Liver (tissue), 8 donors: ENCODE measurements at regions not wholly inside any gene's neighbourhood (a gene's known extent, or its start where the extent isn't known, plus 50 kb on each side); places are given as distances from the start of the nearest gene placed in this dataset.

Experiments used
- DNase-seq: peaks from one replicate; pipeline ENCODE4 v3.0.0-alpha.2; 2017; ENCODE audit warnings: low spot score
- H3K27ac ChIP-seq, 2 donors: one replicate each; pipeline ENCODE4 v1.7.0; 2013; ENCODE audit warnings: inconsistent platforms in 2 of 2, low read length in 2 of 2, control low read depth in 1 of 2, low read depth in 1 of 2, mild to moderate bottlenecking in 1 of 2
- H3K27me3 ChIP-seq, 4 donors: one replicate each; pipeline versions ENCODE4 v1.6.1 to v1.7.0; 2013; ENCODE audit warnings: low read length in 3 of 4, inconsistent platforms in 1 of 4, mild to moderate bottlenecking in 1 of 4, moderate library complexity in 1 of 4; ENCODE audit not compliant: control insufficient read depth in 4 of 4, insufficient read depth in 4 of 4
- H3K36me3 ChIP-seq, 4 donors: one replicate each; pipeline versions ENCODE4 v1.6.1 to v1.7.0; 2013; ENCODE audit warnings: low read length in 3 of 4, mild to moderate bottlenecking in 3 of 4, low read depth in 1 of 4, moderate library complexity in 1 of 4; ENCODE audit not compliant: control insufficient read depth in 4 of 4, insufficient read depth in 3 of 4
- H3K4me1 ChIP-seq, 4 donors: one replicate each; pipeline versions ENCODE4 v1.6.1 to v1.7.0; 2013; ENCODE audit warnings: low read length in 3 of 4, mild to moderate bottlenecking in 3 of 4, moderate library complexity in 1 of 4; ENCODE audit not compliant: control insufficient read depth in 4 of 4, insufficient read depth in 4 of 4
- H3K4me3 ChIP-seq, 3 donors: one replicate each; pipeline versions ENCODE4 v1.6.1 to v1.7.0; 2013; ENCODE audit warnings: low read length in 3 of 3, control low read depth in 1 of 3, low read depth in 1 of 3, mild to moderate bottlenecking in 1 of 3
- H3K9ac ChIP-seq, 2 donors: one replicate each; pipeline ENCODE4 v1.7.0; 2013; ENCODE audit warnings: low read length in 2 of 2, mild to moderate bottlenecking in 2 of 2, moderate library complexity in 2 of 2, control low read depth in 1 of 2, low read depth in 1 of 2
- H3K9me3 ChIP-seq, 4 donors: one replicate each; pipeline versions ENCODE4 v1.6.1 to v1.7.0; 2013; ENCODE audit warnings: low read length in 3 of 4; ENCODE audit not compliant: control insufficient read depth in 4 of 4
- ATF3 ChIP-seq: IDR thresholded peaks from 2 replicates; pipeline ENCODE4 v1.6.1; 2016; ENCODE audit warnings: antibody characterized with exemption
- EGR1 ChIP-seq, 2 donors: IDR thresholded peaks; 2 replicates each; pipeline ENCODE4 v1.6.1; 2016 to 2018; ENCODE audit warnings: antibody characterized with exemption in 2 of 2, low read depth in 2 of 2
- FOXA1 ChIP-seq: IDR thresholded peaks from 2 replicates; pipeline ENCODE4 v1.6.1; 2016; ENCODE audit warnings: antibody characterized with exemption
- FOXA2 ChIP-seq: IDR thresholded peaks from 2 replicates; pipeline ENCODE4 v1.6.1; 2016; ENCODE audit warnings: antibody characterized with exemption
- GABPA ChIP-seq, 2 donors: IDR thresholded peaks in 1 of 2; conservative IDR thresholded peaks in 1 of 2; 2 replicates each; pipeline ENCODE4 v1.6.1; 2016; ENCODE audit warnings: antibody characterized with exemption in 2 of 2, mild to moderate bottlenecking in 1 of 2, moderate library complexity in 1 of 2
- HNF4A ChIP-seq, 2 donors: conservative IDR thresholded peaks; 2 replicates each; pipeline ENCODE4 v1.6.1; 2016; ENCODE audit warnings: antibody characterized with exemption in 2 of 2, mild to moderate bottlenecking in 2 of 2
- HNF4G ChIP-seq: IDR thresholded peaks from 2 replicates; pipeline ENCODE4 v1.6.1; 2016; ENCODE audit warnings: antibody characterized with exemption
- JUND ChIP-seq, 2 donors: IDR thresholded peaks; 2 replicates each; pipeline ENCODE4 v1.6.1; 2016; ENCODE audit warnings: antibody characterized with exemption in 2 of 2
- NR2F2 ChIP-seq: IDR thresholded peaks from 2 replicates; pipeline ENCODE4 v1.6.1; 2016; ENCODE audit warnings: antibody characterized with exemption
- RAD21 ChIP-seq, 2 donors: IDR thresholded peaks; 2 replicates each; pipeline ENCODE4 v1.6.1; 2016; ENCODE audit warnings: antibody characterized with exemption in 2 of 2, mild to moderate bottlenecking in 2 of 2
- REST ChIP-seq: IDR thresholded peaks from 2 replicates; pipeline ENCODE4 v1.6.1; 2016; ENCODE audit warnings: antibody characterized with exemption, mild to moderate bottlenecking
- RXRA ChIP-seq, 2 donors: IDR thresholded peaks; 2 replicates each; pipeline ENCODE4 v1.6.1; 2017 to 2018; ENCODE audit warnings: antibody characterized with exemption in 2 of 2, mild to moderate bottlenecking in 1 of 2
- SP1 ChIP-seq: IDR thresholded peaks from 2 replicates; pipeline ENCODE4 v1.6.1; 2018; ENCODE audit warnings: antibody characterized with exemption, mild to moderate bottlenecking
- TAF1 ChIP-seq: conservative IDR thresholded peaks from 2 replicates; pipeline ENCODE4 v1.6.1; 2016; ENCODE audit warnings: antibody characterized with exemption, mild to moderate bottlenecking
- YY1 ChIP-seq: IDR thresholded peaks from 2 replicates; pipeline ENCODE4 v1.6.1; 2016; ENCODE audit warnings: antibody characterized with exemption, mild to moderate bottlenecking
- WGBS: extraction: QIAGEN DNeasy Blood & Tissue Kit; methylation state at CpG from one replicate; pipeline ENCODE4 v1.1.7; 2013; 5-methylcytosine and 5-hydroxymethylcytosine counted together
- TF ChIP-seq, protein P1 (sequence below): IDR thresholded peaks from 2 replicates; pipeline ENCODE4 v1.6.1; 2016; ENCODE audit warnings: antibody characterized with exemption
- TF ChIP-seq, protein P2 (sequence below): fragments of 150-350 bp; IDR thresholded peaks from 2 replicates; pipeline ENCODE4 v1.5.1; 2017; ENCODE audit warnings: improper control_type of control experiment, low read depth, low read length; ENCODE audit not compliant: missing input control
- donor health status: healthy.
- donor health status: healthy.
- donor health status: healthy.
- donor health status: healthy.
- donor health status: healthy.

- no peak for TF ChIP-seq YY1
- TF ChIP-seq FOXA2 = no peak
- TF ChIP-seq HNF4A (conservative IDR thresholded peaks at IDR 0.05) = no peak
- TF ChIP-seq, protein P1, sequence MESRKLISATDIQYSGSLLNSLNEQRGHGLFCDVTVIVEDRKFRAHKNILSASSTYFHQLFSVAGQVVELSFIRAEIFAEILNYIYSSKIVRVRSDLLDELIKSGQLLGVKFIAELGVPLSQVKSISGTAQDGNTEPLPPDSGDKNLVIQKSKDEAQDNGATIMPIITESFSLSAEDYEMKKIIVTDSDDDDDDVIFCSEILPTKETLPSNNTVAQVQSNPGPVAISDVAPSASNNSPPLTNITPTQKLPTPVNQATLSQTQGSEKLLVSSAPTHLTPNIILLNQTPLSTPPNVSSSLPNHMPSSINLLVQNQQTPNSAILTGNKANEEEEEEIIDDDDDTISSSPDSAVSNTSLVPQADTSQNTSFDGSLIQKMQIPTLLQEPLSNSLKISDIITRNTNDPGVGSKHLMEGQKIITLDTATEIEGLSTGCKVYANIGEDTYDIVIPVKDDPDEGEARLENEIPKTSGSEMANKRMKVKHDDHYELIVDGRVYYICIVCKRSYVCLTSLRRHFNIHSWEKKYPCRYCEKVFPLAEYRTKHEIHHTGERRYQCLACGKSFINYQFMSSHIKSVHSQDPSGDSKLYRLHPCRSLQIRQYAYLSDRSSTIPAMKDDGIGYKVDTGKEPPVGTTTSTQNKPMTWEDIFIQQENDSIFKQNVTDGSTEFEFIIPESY = no peak
- TF ChIP-seq RAD21 (IDR thresholded peaks at IDR 0.05) = peak; percentile 30 to 74
- TF ChIP-seq EGR1 (IDR thresholded peaks at IDR 0.05; ENCODE audit: low read depth in 2 of 2) = no peak
- TF ChIP-seq HNF4G = no peak
- TF ChIP-seq, protein P2, sequence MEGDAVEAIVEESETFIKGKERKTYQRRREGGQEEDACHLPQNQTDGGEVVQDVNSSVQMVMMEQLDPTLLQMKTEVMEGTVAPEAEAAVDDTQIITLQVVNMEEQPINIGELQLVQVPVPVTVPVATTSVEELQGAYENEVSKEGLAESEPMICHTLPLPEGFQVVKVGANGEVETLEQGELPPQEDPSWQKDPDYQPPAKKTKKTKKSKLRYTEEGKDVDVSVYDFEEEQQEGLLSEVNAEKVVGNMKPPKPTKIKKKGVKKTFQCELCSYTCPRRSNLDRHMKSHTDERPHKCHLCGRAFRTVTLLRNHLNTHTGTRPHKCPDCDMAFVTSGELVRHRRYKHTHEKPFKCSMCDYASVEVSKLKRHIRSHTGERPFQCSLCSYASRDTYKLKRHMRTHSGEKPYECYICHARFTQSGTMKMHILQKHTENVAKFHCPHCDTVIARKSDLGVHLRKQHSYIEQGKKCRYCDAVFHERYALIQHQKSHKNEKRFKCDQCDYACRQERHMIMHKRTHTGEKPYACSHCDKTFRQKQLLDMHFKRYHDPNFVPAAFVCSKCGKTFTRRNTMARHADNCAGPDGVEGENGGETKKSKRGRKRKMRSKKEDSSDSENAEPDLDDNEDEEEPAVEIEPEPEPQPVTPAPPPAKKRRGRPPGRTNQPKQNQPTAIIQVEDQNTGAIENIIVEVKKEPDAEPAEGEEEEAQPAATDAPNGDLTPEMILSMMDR = peak; percentile 40
- no peak for TF ChIP-seq JUND (IDR thresholded peaks at IDR 0.05)
- no peak for TF ChIP-seq NR2F2
- TF ChIP-seq TAF1 = no peak
- TF ChIP-seq REST = no peak
- TF ChIP-seq RXRA (IDR thresholded peaks at IDR 0.05) = no peak
- no peak for TF ChIP-seq FOXA1
- H3K9ac ChIP-seq = no peak overlapping the region
- WGBS = 7% methylated on average over 6 of the region's 6 CpGs
- no peaks in the 10 kb centered on the region for H3K9me3 ChIP-seq
- no peak overlapping the region for H3K4me3 ChIP-seq
- H3K27me3 ChIP-seq = peaks cover 0 to 5% (median 0%) of the 10 kb centered on the region in 4 donors
- DNase-seq = no peak
- no peak overlapping the region for H3K27ac ChIP-seq
- H3K36me3 ChIP-seq = no peaks in the 10 kb centered on the region
- H3K4me1 ChIP-seq = no peaks in the 10 kb centered on the region
Observed at GRCh38 chrX:93422693-93423092, 250.7 kb downstream of the NAP1L3 start.

DNA sequence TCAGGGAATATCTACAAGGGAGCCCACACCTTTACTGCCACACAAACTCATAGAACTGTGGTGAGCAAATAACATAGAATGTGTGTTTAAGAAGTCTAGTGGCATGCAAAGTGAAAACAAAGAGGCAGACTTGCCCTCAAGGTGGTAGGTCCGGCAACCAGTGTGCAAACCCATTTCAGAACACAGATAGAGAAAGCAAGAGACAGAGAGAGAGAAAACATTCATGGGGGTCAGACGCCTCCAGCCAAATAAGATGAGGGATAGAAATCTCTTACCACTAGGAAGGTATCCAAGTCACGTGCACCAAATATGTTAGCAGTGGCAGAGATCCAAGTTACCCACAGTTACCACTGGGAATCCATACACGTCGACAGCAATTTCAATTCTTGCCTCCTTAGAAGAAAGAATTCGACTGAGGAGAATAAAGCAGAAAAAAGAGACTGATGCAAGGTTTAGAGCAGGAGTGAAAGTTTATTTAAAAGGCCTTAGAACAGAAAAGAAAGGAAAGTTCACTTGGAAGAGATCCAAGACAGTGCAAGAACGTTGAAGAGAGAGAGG, 252.8 kb downstream of the NAP1L3 start:
- Histone ChIP-seq H3K36me3 (no peaks in the 10 kb centered on the region), H3K27me3 (peaks cover 0 to 5% (median 0%) of the 10 kb centered on the region in 4 donors), H3K27ac (no peak overlapping the region), H3K4me3 (no peak overlapping the region), H3K9me3 (no peaks in the 10 kb centered on the region), H3K9ac (no peak overlapping the region), H3K4me1 (no peaks in the 10 kb centered on the region)
- no peak for TF ChIP-seq GABPA (IDR thresholded peaks at IDR 0.05 in 1 of 2, conservative IDR thresholded peaks at IDR 0.05 in 1 of 2)
- no peak for TF ChIP-seq ATF3
- no peak for TF ChIP-seq EGR1 (IDR thresholded peaks at IDR 0.05; ENCODE audit: low read depth in 2 of 2)
- TF ChIP-seq SP1 = no peak
- TF ChIP-seq, protein P1 = no peak
- TF ChIP-seq YY1 = no peak
- TF ChIP-seq NR2F2 = no peak
- TF ChIP-seq RAD21 (IDR thresholded peaks at IDR 0.05) = no peak
- TF ChIP-seq TAF1 = no peak
- WGBS = 56% methylated on average over 7 of the region's 7 CpGs
- no peak for DNase-seq
